GM04504 (cell line): ENCODE measurements at regions not wholly inside any gene's neighbourhood (a gene's known extent, or its start where the extent isn't known, plus 50 kb on each side); places are given as distances from the start of the nearest gene placed in this dataset.
A peak's percentile ranks its signal among the peaks of the same experiment; 100 is the strongest.
"Not testable (repeated sequence)": the region's sequence is repeated elsewhere in the genome, so short reads cannot be mapped to it uniquely, and the experiment has no call there.

Experiments used
- DNase-seq: peaks from one replicate; pipeline ENCODE4 v3.0.0-alpha.2; 2012; ENCODE audit warnings: low read depth

- DNase-seq = no peak
These were observed 75.2 kb upstream of the SSBP2 start for GRCh38 chr5:81826128-81826527.

GRCh38 chr5:81825237-81825636 lies 74.3 kb upstream of the SSBP2 start:
- peak; percentile 56 for DNase-seq

GRCh38 chr5:81823736-81824135 lies 72.8 kb upstream of the SSBP2 start:
- DNase-seq = not testable (repeated sequence)

- no peak for DNase-seq
These were observed 70.0 kb upstream of the SSBP2 start for GRCh38 chr5:81820863-81821262.

GRCh38 chr5:81820318-81820636 lies 69.4 kb upstream of the SSBP2 start:
- no peak for DNase-seq

- DNase-seq = no peak
These were observed 68.8 kb upstream of the SSBP2 start for GRCh38 chr5:81819556-81820317.

- no peak for DNase-seq
These were observed 67.1 kb upstream of the SSBP2 start for GRCh38 chr5:81817980-81818379.

GRCh38 chr5:81817086-81817485 lies 66.2 kb upstream of the SSBP2 start:
- no peak for DNase-seq

- no peak for DNase-seq
These were observed 64.4 kb upstream of the SSBP2 start for GRCh38 chr5:81815321-81815720.

- no peak for DNase-seq
These were observed 57.2 kb upstream of the SSBP2 start for GRCh38 chr5:81808106-81808505.

- no peak for DNase-seq
These were observed 54.2 kb upstream of the SSBP2 start for GRCh38 chr5:81805086-81805485.

GRCh38 chr5:81803812-81804211 lies 52.9 kb upstream of the SSBP2 start:
- no peak for DNase-seq

GRCh38 chr5:81802625-81803024 lies 51.7 kb upstream of the SSBP2 start:
- no peak for DNase-seq

GRCh38 chr5:81802020-81802419 lies 51.1 kb upstream of the SSBP2 start:
- DNase-seq = no peak

- DNase-seq = no peak
These were observed 49.9 kb upstream of the SSBP2 start for GRCh38 chr5:81800797-81801196.
